HL-60 (cell line): ENCODE measurements at regions not wholly inside any gene's neighbourhood (a gene's known extent, or its start where the extent isn't known, plus 50 kb on each side); places are given as distances from the start of the nearest gene placed in this dataset.

ENCODE experiments used
- DNase-seq, 2 experiments: peaks; one replicate each; pipeline ENCODE4 v3.0.0-alpha.2; 2010 to 2020; ENCODE audit warnings: low read depth in 1 of 2, low spot score in 1 of 2
- H3K27ac ChIP-seq: fragments of 250-450 bp; sonication (Bioruptor Pico); replicated peaks from 2 replicates; pipeline ENCODE4 v1.5.1; 2020; ENCODE audit warnings: mild to moderate bottlenecking, moderate library complexity
- H3K27me3 ChIP-seq: fragments of 250-450 bp; sonication (Bioruptor Pico); 2 replicates; pipeline ENCODE4 v1.5.1; 2021; ENCODE audit warnings: mild to moderate bottlenecking, moderate library complexity; ENCODE audit not compliant: insufficient read depth, poor library complexity, severe bottlenecking
- H3K4me3 ChIP-seq: replicated peaks from 2 replicates; pipeline ENCODE4 v1.5.1; 2011; ENCODE audit warnings: mild to moderate bottlenecking, control low read depth, low read length; ENCODE audit not compliant: insufficient read depth
- CTCF ChIP-seq: IDR thresholded peaks from one replicate; pipeline ENCODE4 v1.5.1; 2011; ENCODE audit warnings: low read length, control low read depth, inconsistent platforms; ENCODE audit not compliant: insufficient read depth
- GABPA ChIP-seq: IDR thresholded peaks from 2 replicates; pipeline ENCODE4 v1.6.1; 2012; ENCODE audit warnings: low read depth
- POLR2AphosphoS5 ChIP-seq: IDR thresholded peaks from 2 replicates; pipeline ENCODE4 v1.6.1; 2012; ENCODE audit warnings: low read depth
- REST ChIP-seq: IDR thresholded peaks from 2 replicates; pipeline ENCODE4 v1.6.1; 2012; ENCODE audit warnings: low read depth; ENCODE audit not compliant: insufficient replicate concordance
- SPI1 ChIP-seq: IDR thresholded peaks from 2 replicates; pipeline ENCODE4 v1.6.1; 2012; ENCODE audit warnings: low read depth, mild to moderate bottlenecking, borderline replicate concordance

DNA sequence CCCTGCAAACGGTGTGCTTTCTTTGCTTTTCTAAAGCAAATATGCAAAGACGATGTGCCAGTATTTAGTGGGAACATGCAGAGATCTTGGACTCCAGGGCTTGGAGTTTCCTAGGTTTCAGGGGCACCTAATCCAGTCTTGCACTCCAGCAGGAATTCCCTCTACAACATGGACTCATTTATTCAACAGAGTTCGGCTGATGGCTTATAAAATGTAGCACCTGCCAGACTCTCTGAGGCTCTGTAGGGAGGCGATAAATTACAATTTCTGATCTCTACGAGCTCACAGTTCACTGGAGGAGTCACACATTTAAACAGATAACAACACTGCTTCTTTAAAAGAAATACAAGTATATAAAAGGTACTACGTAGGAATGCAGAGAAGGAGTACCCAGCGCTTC is 143.7 kb downstream of the FGF9 start:
- TF ChIP-seq REST: no peak
- TF ChIP-seq POLR2AphosphoS5: no peak
- no peak for TF ChIP-seq GABPA
- no peak for TF ChIP-seq CTCF
- TF ChIP-seq SPI1: no peak
- DNase-seq: no peak
- Histone ChIP-seq H3K27me3 (no peaks in the 10 kb centered on the region), H3K27ac (no peak overlapping the region), H3K4me3 (no peak overlapping the region)

DNA sequence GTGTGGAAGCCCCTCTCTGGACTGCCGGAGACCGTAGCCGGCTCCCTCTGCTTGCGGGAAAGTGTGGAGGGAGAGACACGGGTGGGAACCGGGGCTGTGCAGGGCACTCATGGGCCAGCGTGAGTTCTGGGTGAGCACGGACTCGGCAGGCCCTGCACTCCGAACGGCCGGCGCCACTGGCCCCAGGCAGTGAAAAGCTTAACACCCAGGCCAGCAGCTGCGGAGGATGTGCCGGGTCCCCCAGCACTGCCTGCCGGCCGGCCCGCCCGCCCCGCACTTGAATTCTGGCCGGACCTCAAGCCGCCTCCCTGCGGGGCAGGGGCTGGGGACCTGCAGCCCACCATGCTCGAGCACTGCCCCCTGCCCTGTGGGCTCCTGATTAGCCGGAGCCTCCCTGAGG is 147.0 kb downstream of the FGF9 start:
- TF ChIP-seq REST (no peak), CTCF (no peak), GABPA (no peak), SPI1 (no peak), POLR2AphosphoS5 (no peak)
- no peaks in the 10 kb centered on the region for H3K27me3 ChIP-seq
- H3K4me3 ChIP-seq: no peak overlapping the region
- no peak overlapping the region for H3K27ac ChIP-seq
- DNase-seq: no peak

GRCh38 chr13:21822029-21822428 is 151.2 kb downstream of the FGF9 start:
- Histone ChIP-seq H3K4me3 (no peak overlapping the region), H3K27me3 (no peaks in the 10 kb centered on the region), H3K27ac (no peak overlapping the region)
- TF ChIP-seq SPI1: no peak
- no peak for DNase-seq

- H3K4me3 ChIP-seq: no peak overlapping the region
- DNase-seq: no peak
- no peak for TF ChIP-seq GABPA
- no peak for TF ChIP-seq SPI1
- no peak for TF ChIP-seq CTCF
- no peak for TF ChIP-seq POLR2AphosphoS5
- TF ChIP-seq REST: no peak
- H3K27ac ChIP-seq: no peak overlapping the region
- no peaks in the 10 kb centered on the region for H3K27me3 ChIP-seq
Observed at GRCh38 chr13:21823416-21823815, 152.5 kb downstream of the FGF9 start.
